NOMO-1 treated with dmso at 0.1 percent for 144 hours (cell line): ENCODE measurements at regions not wholly inside any gene's neighbourhood (a gene's known extent, or its start where the extent isn't known, plus 50 kb on each side); places are given as distances from the start of the nearest gene placed in this dataset.

Experiments used
- DNase-seq: peaks from one replicate; lab custom pipeline; 2025; ENCODE audit not compliant: unreplicated experiment; lab: John Stamatoyannopoulos, UW

DNA sequence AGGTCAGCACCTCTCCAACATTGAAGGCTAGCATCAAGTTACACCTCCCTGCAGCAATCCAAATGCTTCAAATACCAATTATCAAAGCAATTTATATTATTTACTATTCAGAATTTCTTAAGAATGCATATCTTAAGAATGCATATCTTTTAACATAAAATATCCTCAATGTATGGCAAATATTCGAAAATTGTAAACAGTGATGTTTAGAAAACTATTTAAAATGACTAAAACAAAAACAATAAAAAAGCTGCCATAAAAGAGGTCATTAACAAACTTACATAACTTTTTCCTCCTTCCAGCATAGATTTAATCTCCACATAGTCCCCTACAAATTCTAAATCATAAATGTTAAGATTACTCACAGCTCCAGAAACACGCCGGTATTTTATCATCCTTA lies 85.1 kb upstream of the SOX6 start:
- DNase-seq, result no peak

- no peak for DNase-seq
Measured at GRCh38 chr11:16440136-16440535, 83.8 kb upstream of the SOX6 start.

GRCh38 chr11:16434036-16434435 lies 77.7 kb upstream of the SOX6 start:
- DNase-seq, result no peak

DNA sequence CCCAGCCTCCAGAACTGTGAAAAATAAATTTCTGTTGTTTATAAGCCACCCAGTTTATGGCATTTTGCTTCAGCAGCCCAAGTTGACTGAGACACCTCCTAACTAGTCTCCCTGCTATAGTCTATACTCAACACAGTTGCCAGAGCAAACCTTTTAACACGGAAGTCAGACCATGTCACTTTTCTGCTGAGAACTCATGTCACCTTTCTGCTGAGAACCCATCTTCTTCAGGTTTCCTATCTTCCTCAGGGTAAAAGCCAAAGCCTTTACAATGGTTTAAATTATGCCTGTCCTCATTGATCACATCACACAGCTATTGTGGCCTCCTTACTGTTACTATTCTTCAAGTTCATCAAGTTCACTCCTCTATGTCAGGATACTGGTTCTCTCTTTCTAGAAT lies 74.3 kb upstream of the SOX6 start:
- DNase-seq, result no peak

DNA sequence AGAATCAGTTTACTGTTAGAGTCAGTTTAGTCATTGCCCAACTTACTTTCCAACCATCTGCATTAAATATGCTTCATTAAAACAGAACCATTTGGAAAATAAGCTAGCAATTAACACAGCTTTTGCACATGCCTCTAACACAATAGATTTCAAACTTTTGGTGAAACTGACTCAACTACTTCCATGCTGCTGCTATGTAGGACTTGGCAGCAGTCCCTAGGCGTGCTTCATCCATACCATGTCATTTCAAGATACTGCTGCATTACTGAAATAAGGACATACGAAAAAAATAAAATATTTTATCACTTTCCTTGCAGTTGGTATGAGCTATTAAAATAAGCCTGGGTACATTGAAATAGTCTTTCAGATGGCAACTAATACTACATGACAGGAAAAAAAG lies 65.5 kb upstream of the SOX6 start:
- no peak for DNase-seq

GRCh38 chr11:16418428-16419097 lies 62.2 kb upstream of the SOX6 start:
- no peak for DNase-seq

DNA sequence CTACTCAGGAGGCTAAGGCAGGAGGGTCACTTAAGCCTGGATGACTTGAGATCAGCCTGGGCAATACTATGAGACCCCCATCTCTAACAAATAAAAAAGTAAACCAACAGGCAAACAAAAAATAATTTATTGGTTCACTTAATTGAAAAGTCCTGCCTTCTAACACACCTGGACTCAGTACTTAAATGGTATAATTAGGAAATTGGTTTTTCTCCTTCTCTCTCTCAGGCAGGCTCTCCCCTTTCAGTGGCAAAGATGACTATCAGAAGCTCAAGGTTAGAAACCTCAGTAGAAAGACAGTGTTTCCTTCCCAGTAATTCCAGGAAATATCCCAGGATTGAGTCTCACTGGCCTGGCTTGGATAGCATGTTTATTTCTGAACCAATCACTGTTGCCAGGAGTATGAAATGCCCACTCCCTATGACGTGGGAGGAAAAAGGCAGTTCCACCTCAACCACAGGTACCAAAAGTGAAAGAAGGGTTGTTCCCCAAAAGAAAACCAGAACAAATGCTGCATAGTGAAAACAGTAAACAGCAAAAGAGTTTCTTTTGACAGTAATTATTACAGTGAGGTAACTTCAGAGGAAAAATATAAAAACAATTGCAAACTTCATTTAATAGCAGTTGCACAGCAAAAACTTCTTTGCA lies 56.3 kb upstream of the SOX6 start:
- no peak for DNase-seq

GRCh38 chr11:16410479-16410878 lies 54.1 kb upstream of the SOX6 start:
- DNase-seq, result no peak

GRCh38 chr11:16408619-16409018 lies 52.3 kb upstream of the SOX6 start:
- DNase-seq, result no peak

DNA sequence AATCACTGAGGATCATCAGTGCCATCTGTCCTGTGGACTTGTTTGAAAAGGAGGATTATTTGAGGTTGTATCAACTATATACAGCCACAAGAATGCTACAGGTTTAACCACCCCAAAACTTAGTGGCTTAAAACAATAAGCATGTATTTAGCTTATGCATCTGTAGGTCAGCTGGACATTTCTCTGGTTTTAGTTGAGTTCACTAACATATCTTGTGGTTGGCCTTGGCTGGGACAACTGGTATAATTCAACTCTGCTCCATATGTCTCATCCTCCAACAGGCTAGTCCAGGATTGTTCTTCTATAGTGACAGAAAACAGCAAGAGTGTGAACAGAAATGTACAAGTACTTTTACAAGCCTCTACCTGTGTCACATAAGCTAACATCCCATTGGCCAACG lies 49.9 kb upstream of the SOX6 start:
- DNase-seq, result no peak
